Gastroesophageal sphincter (tissue), 4 donors: ENCODE measurements at regions not wholly inside any gene's neighbourhood (a gene's known extent, or its start where the extent isn't known, plus 50 kb on each side); places are given as distances from the start of the nearest gene placed in this dataset.

Experiments used
- ATAC-seq: fragments of 150-250 bp; one replicate; pipeline ENCODE4 v1.9.1; 2016; ENCODE audit warnings: mild to moderate bottlenecking, moderate library complexity
- H3K27ac ChIP-seq, 4 donors: fragments of 200-600 bp; sonication (generic) in 3 of 4; 1 replicate in 3 of 4; 2 replicates in 1 of 4; pipeline ENCODE4 v1.5.1; 2016 to 2019
- H3K27me3 ChIP-seq: fragments of 200-600 bp; sonication (generic); one replicate; pipeline ENCODE4 v1.5.1; 2019
- H3K36me3 ChIP-seq, 2 donors: fragments of 200-600 bp; sonication (generic); one replicate each; pipeline ENCODE4 v1.5.1; 2019; ENCODE audit warnings: control low read depth in 1 of 2
- H3K4me1 ChIP-seq, 3 donors: fragments of 200-600 bp; sonication (generic); 1 replicate in 2 of 3; 2 replicates in 1 of 3; pipeline ENCODE4 v1.5.1; 2016 to 2019; ENCODE audit warnings: control low read depth in 2 of 3
- H3K4me3 ChIP-seq, 2 donors: fragments of 200-600 bp; sonication (generic); one replicate each; pipeline ENCODE4 v1.5.1; 2019; ENCODE audit warnings: mild to moderate bottlenecking in 1 of 2, moderate library complexity in 1 of 2
- H3K9me3 ChIP-seq, 3 donors: fragments of 200-600 bp; sonication (generic); one replicate each; pipeline ENCODE4 v1.5.1; 2017 to 2019; ENCODE audit warnings: control low read depth in 2 of 3
- EP300 ChIP-seq: sonication (generic); formaldehyde crosslinking; IDR thresholded peaks from one replicate; pipeline ENCODE4 v1.6.1; 2017; ENCODE audit warnings: antibody characterized with exemption, mild to moderate bottlenecking
- POLR2A ChIP-seq, 2 donors: fragments of 450-650 bp; IDR thresholded peaks; one replicate each; pipeline ENCODE4 v1.6.1; 2017; ENCODE audit warnings: antibody characterized with exemption in 2 of 2, mild to moderate bottlenecking in 2 of 2, moderate library complexity in 1 of 2
- POLR2AphosphoS5 ChIP-seq: sonication (generic); formaldehyde crosslinking; IDR thresholded peaks from one replicate; pipeline ENCODE4 v1.6.1; 2017; ENCODE audit warnings: antibody characterized with exemption
- WGBS, 2 donors: methylation state at CpG; one replicate each; pipeline ENCODE4 v1.1.5; 2018; ENCODE audit warnings: low coverage in 1 of 2; 5-methylcytosine and 5-hydroxymethylcytosine counted together
- TF ChIP-seq, protein P1 (sequence below), 4 experiments: fragments of 200-600 bp in 2 of 4; fragments of 450-650 bp in 2 of 4; sonication (generic) in 1 of 4; IDR thresholded peaks; one replicate each; pipeline ENCODE4 v1.5.1; 2017 to 2019; ENCODE audit warnings: antibody characterized with exemption in 4 of 4, mild to moderate bottlenecking in 2 of 4, moderate library complexity in 2 of 4

DNA sequence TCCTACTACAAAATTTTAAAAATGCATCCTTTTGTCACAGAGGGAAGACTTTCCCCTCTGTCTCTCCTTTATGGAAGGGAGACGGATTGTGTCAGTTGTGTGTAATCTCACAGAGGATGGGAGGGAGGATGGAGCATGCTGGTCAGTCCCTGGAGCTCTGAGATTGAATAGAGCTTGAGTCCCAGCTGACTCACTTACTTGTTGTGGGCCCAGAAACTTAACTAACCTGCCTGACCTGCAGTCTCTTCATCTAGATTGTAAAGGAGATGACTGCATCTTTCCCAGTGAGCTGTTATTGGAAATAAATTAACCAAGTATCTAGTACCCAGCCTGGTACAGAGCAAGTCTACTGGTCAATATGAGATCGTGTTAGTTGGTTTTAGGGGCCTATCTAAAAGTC lies 77.9 kb upstream of the ADO start:
- WGBS, 2 donors: 66 to 68% methylated on average over 2 of the region's 2 CpGs
- H3K27me3 ChIP-seq: no peaks in the 10 kb centered on the region
- H3K9me3 ChIP-seq: no peaks in the 10 kb centered on the region
- no peak for TF ChIP-seq POLR2A (IDR thresholded peaks at IDR 0.05)
- no peak for TF ChIP-seq POLR2AphosphoS5
- no peak for TF ChIP-seq EP300
- TF ChIP-seq, protein P1, sequence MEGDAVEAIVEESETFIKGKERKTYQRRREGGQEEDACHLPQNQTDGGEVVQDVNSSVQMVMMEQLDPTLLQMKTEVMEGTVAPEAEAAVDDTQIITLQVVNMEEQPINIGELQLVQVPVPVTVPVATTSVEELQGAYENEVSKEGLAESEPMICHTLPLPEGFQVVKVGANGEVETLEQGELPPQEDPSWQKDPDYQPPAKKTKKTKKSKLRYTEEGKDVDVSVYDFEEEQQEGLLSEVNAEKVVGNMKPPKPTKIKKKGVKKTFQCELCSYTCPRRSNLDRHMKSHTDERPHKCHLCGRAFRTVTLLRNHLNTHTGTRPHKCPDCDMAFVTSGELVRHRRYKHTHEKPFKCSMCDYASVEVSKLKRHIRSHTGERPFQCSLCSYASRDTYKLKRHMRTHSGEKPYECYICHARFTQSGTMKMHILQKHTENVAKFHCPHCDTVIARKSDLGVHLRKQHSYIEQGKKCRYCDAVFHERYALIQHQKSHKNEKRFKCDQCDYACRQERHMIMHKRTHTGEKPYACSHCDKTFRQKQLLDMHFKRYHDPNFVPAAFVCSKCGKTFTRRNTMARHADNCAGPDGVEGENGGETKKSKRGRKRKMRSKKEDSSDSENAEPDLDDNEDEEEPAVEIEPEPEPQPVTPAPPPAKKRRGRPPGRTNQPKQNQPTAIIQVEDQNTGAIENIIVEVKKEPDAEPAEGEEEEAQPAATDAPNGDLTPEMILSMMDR (IDR thresholded peaks at IDR 0.05): no peak
- ATAC-seq: no peak
- no peak overlapping the region for H3K4me3 ChIP-seq
- H3K4me1 ChIP-seq: no peaks in the 10 kb centered on the region
- H3K36me3 ChIP-seq: no peaks in the 10 kb centered on the region
- no peak overlapping the region for H3K27ac ChIP-seq

DNA sequence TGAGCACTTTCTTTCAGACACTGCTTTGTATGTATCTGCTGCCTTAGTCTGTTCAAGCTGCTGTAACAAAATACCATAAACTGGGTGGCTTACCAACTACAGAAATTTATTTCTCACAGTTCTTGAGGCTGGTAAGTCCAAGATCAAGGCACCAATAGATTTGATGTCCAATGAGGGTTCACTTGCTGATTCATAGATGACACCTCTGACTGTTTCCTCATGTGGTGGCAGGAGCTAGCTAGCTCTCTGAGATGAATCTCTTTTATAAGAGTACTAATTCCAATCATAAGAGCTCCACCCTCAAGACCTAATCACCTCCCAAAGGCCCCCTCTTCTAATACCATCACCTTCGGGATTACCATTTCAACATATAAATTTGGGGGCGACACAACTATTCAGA lies 76.6 kb upstream of the ADO start:
- 94 to 100% methylated on average over 2 of the region's 2 CpGs for WGBS, 2 donors
- no peak for ATAC-seq
- Histone ChIP-seq H3K9me3 (no peaks in the 10 kb centered on the region), H3K36me3 (no peaks in the 10 kb centered on the region), H3K4me3 (no peak overlapping the region), H3K4me1 (no peaks in the 10 kb centered on the region), H3K27me3 (no peaks in the 10 kb centered on the region), H3K27ac (no peak overlapping the region)
- TF ChIP-seq EP300 (no peak), POLR2AphosphoS5 (no peak), POLR2A (IDR thresholded peaks at IDR 0.05) (no peak)
- TF ChIP-seq, protein P1 (IDR thresholded peaks at IDR 0.05): no peak

DNA sequence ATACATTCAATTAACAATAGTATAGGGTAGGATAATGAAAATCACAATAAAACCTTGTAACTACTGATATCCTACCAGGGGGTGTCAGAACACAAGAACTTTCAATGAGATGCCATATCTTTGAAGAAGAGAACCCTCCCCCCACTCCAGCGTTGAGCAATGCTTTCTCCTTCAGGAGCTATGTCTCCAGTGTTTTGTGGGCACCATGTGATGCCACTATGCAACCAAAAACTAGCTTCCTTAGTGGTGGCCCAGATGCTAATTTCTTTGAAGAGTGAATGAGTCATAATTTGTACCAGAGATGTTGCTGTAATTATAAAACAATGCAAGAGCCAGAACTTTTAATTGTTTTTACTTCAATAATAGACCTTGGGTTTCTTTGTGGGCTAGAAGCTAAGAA lies 76.0 kb upstream of the ADO start:
- no peaks in the 10 kb centered on the region for H3K27me3 ChIP-seq
- H3K36me3 ChIP-seq: no peaks in the 10 kb centered on the region
- no peak for ATAC-seq
- H3K4me3 ChIP-seq: no peak overlapping the region
- no peak for TF ChIP-seq POLR2AphosphoS5
- H3K4me1 ChIP-seq: no peaks in the 10 kb centered on the region
- H3K27ac ChIP-seq: no peak overlapping the region
- WGBS, 2 donors: 67 to 100% methylated on average over 1 of the region's 1 CpG
- H3K9me3 ChIP-seq: no peaks in the 10 kb centered on the region

DNA sequence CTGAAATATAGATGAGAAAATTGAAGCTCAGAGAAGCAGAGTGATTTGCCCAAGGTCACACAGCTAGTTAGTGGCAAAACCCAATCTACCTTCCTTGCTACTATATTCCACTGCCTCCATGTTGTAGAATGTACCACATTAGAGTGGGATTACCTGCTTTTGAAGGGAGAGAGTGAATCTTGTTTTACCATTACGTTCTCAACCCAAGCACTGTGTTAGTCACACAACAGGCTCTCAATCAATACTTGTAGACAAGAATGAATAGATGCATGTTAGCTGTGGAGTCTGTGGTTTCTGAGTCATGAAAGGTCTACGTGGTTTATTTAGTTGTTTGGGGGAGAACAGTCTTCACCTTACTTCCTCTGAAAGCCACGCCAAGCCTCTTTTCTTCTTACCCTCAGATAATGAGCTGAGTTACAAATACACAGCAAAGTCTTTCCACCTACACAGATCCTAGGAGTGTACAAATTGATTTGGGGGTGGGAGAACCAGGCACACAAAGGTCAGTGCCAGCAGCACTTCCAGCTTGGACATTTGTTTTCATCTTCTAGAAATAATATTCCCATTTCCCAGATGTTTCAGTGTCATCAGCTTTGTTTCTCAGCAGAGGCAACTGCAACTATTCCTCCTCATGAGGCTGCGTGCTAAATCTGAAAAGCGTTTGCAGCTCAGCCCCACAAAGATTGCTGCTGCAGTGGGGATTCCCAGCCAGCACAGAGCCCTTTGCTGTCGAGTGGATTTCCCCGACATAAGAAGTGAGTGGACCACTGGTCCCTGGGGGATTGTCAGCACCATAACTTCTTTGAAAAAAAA lies 71.5 kb upstream of the ADO start:
- Histone ChIP-seq H3K36me3 (no peaks in the 10 kb centered on the region), H3K27me3 (no peaks in the 10 kb centered on the region), H3K4me3 (no peak overlapping the region), H3K4me1 (no peaks in the 10 kb centered on the region), H3K9me3 (no peaks in the 10 kb centered on the region), H3K27ac (no peak overlapping the region)
- 53 to 82% methylated on average over 4 to 7 of the region's 7 CpGs for WGBS, 2 donors
- no peak for TF ChIP-seq POLR2AphosphoS5
- TF ChIP-seq EP300: no peak
- TF ChIP-seq, protein P1 (IDR thresholded peaks at IDR 0.05): no peak
- TF ChIP-seq POLR2A (IDR thresholded peaks at IDR 0.05): no peak
- ATAC-seq: no peak

DNA sequence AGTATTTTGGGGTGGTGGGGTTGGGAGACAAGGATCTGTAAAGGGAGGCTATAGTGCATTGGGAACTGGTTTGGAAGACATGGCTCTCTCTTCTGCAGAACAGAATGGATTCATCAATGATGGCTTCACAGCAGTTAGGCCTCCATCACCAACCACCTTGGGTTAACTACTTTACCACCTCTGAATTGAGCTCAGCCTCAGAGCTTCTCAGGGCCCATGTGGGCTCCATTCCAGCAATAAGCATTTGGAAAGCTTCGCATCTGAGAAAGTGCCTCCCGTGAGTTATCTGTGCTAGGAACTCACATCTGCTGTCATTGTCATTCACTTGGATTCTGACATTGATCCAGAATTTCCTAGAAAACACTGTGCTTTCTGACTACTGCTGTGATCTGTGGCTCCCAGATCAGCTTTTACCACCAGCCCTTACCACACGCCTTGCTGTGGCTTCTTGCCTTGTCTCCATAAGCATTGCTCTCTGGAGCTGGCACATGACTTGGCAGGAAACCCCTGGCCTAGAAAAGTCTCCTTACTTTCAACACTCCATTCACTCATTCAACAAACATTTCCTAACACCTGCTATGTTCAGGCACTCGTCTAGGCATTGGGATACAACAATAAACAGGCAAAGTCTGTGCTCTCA lies 70.7 kb upstream of the ADO start:
- WGBS, 2 donors: 54 to 85% methylated on average over 4 of the region's 4 CpGs
- no peak for TF ChIP-seq POLR2A (IDR thresholded peaks at IDR 0.05)
- no peak for TF ChIP-seq POLR2AphosphoS5
- TF ChIP-seq, protein P1 (IDR thresholded peaks at IDR 0.05): no peak

More for the DNA sequence above, 70.7 kb upstream of the ADO start:
- Histone ChIP-seq H3K27me3 (no peaks in the 10 kb centered on the region), H3K36me3 (no peaks in the 10 kb centered on the region), H3K4me1 (no peaks in the 10 kb centered on the region), H3K9me3 (no peaks in the 10 kb centered on the region), H3K27ac (no peak overlapping the region), H3K4me3 (no peak overlapping the region)
- no peak for ATAC-seq
